ENCODE measurements at regions not wholly inside any gene's neighbourhood (a gene's known extent, or its start where the extent isn't known, plus 50 kb on each side); places are given as distances from the start of the nearest gene placed in this dataset.

DNA sequence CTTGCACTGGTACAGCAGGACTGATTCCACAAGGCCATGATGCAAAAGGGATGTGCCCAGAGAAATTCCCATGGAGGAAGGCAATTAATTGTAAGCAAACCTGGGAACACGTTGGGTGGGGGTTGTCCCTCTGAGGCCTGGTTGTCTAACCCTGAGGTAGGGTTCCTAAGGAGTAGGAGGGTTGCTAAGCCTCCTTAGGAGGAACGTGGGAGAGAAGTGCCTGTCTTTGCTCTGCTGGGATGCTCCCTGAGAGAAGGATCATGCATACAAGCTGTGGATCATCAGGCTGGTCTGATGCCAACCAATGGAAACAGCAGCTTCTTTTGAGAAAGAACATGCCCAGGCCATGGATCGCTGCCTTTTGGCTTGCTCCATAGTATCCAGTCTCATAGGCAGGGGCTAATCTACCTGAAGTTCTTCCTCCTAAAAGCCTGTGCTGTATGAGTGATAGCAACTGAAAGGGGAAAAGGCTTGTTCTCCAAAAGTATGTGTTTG, 203.7 kb upstream of the NPVF start:
- Histone ChIP-seq H3K36me3 (replicated peaks) (no peaks in the 10 kb centered on the region), H3K9me3 (no peaks in the 10 kb centered on the region), H3K4me1 (peaks cover 15% of the 10 kb centered on the region), H3K4me3 (no peak overlapping the region), H3K27me3 (ENCODE audit: low read depth) (peaks cover 11% of the 10 kb centered on the region; the same call in 1 of the 2 replicates)
- no peak for DNase-seq (ENCODE audit: low spot score in 2 of 2)
- in situ Hi-C loops (cut with MboI; ENCODE audit: low sequenced_read_pairs) = no loop called here

- Histone ChIP-seq H3K4me3 (no peak overlapping the region), H3K9me3 (no peaks in the 10 kb centered on the region), H3K4me1 (peaks cover 15% of the 10 kb centered on the region), H3K36me3 (replicated peaks) (no peaks in the 10 kb centered on the region), H3K27me3 (ENCODE audit: low read depth) (0 out of 2 replicates have a peak, but pooled peaks cover 9% of the 10 kb centered on the region)
- DNase-seq (ENCODE audit: low spot score in 2 of 2) = no peak
- in situ Hi-C loops (cut with MboI; ENCODE audit: low sequenced_read_pairs) = no loop called here
Measured at GRCh38 chr7:25432807-25433206, 204.5 kb upstream of the NPVF start.

DNA sequence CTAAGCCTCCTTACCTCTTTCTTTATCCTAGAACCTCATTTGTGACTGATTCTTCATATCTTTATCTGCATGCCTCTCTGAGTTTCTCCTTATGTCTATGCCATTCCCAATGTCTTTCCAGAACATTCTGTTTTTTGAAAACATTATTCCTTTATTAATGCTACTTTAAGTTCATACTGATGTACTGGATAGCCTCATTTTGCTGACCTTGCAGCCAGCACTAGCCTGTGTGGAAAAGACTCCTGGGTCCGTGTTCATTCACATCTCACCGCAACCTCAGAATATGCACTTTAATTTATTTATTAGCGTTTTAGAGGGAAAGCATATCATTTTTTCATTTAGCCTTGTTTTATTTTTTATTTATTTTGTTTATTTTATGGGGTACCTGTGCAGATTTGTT, 208.1 kb upstream of the NPVF start:
- in situ Hi-C loops (cut with MboI; ENCODE audit: low sequenced_read_pairs) = no loop called here
- Histone ChIP-seq H3K36me3 (replicated peaks) (no peaks in the 10 kb centered on the region), H3K9me3 (no peaks in the 10 kb centered on the region), H3K27me3 (ENCODE audit: low read depth) (0 out of 2 replicates have a peak, but pooled peaks cover 6% of the 10 kb centered on the region), H3K4me1 (no peaks in the 10 kb centered on the region), H3K4me3 (no peak overlapping the region)
- DNase-seq (ENCODE audit: low spot score in 2 of 2) = no peak

DNA sequence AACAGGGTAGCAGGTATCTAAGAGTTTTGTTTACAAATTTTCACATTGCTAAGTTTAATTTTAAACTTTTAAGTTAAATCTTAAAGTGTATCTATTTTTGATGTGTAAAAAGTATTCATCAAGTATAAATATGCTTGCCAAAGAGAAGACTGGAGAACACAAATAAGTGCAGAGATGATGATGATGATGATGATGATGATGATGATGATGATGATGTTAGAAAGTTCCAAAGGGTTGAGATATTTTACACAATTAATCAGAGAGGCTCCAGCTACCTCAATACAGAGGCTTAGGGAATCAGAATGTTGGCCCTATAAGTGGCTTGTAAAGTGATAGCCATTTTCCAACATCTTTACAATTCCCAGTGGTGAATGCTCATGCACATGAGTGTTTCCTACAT, 209.0 kb upstream of the NPVF start:
- in situ Hi-C loops (cut with MboI; ENCODE audit: low sequenced_read_pairs) = no loop called here
- Histone ChIP-seq H3K27me3 (ENCODE audit: low read depth) (0 out of 2 replicates have a peak, but pooled peaks cover 6% of the 10 kb centered on the region), H3K36me3 (replicated peaks) (no peaks in the 10 kb centered on the region), H3K9me3 (no peaks in the 10 kb centered on the region), H3K4me3 (no peak overlapping the region), H3K4me1 (no peaks in the 10 kb centered on the region)
- no peak for DNase-seq (ENCODE audit: low spot score in 2 of 2)

GRCh38 chr7:25444991-25445390, 216.7 kb upstream of the NPVF start:
- no peaks in the 10 kb centered on the region for H3K9me3 ChIP-seq
- in situ Hi-C loops (cut with MboI; ENCODE audit: low sequenced_read_pairs) = no loop called here

DNA sequence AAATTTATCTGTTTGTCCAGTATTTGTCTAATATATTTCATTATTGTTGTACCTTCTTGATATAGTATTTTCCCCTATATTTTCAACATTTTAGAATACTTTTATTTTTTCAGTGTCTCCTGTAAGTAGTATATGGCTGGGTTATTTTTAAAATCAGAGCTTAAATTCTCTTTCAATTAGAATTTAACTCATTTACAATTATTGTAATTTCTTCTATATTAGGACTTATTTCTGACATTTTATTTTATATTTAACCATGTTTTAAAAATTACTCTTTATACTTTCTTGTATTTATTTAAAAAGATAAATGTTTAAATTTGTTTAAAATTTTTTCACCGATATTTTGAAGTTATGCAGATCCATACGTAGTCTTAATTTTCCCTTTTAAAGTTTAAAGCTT, 220.0 kb upstream of the NPVF start:
- DNase-seq (ENCODE audit: low spot score in 2 of 2) = no peak
- no peaks in the 10 kb centered on the region for H3K9me3 ChIP-seq
- H3K4me1 ChIP-seq = no peaks in the 10 kb centered on the region
- no peak overlapping the region for H3K4me3 ChIP-seq
- H3K27me3 ChIP-seq (ENCODE audit: low read depth) = 0 out of 2 replicates have a peak, but pooled peaks cover 3% of the 10 kb centered on the region
- H3K36me3 ChIP-seq (replicated peaks) = no peaks in the 10 kb centered on the region
- in situ Hi-C loops (cut with MboI; ENCODE audit: low sequenced_read_pairs) = no loop called here

More at GRCh38 chr7:25444991-25445390, 216.7 kb upstream of the NPVF start:
- Histone ChIP-seq H3K27me3 (ENCODE audit: low read depth) (0 out of 2 replicates have a peak, but pooled peaks cover 3% of the 10 kb centered on the region), H3K36me3 (replicated peaks) (no peaks in the 10 kb centered on the region), H3K4me3 (no peak overlapping the region), H3K4me1 (no peaks in the 10 kb centered on the region)
- DNase-seq (ENCODE audit: low spot score in 2 of 2) = no peak

DNA sequence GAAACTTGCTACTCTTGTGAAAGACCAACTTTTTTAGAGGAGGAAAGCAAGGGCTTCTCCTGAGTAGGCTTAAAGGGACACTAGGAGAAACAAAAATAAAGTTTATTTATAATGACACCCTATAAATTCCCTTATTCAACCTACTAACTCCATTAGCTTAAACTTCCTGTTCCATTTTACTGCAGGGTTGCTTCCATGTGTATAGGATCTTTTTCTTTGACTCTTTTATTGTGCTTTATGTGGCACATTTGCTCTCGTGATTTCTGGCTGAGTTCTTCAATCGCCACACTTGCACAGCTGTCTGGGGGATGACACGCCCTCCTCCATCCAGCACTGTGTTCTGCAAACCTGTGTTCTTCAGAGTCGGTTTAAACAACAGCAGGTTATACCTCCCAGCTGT, 225.7 kb upstream of the NPVF start:
- Histone ChIP-seq H3K27me3 (ENCODE audit: low read depth) (peaks cover 2% of the 10 kb centered on the region; the same call in 1 of the 2 replicates), H3K36me3 (replicated peaks) (no peaks in the 10 kb centered on the region), H3K4me1 (no peaks in the 10 kb centered on the region)

GRCh38 chr7:25454562-25455041, 226.3 kb upstream of the NPVF start:
- Histone ChIP-seq H3K4me1 (no peaks in the 10 kb centered on the region), H3K9me3 (no peaks in the 10 kb centered on the region), H3K4me3 (no peak overlapping the region), H3K27me3 (ENCODE audit: low read depth) (peaks cover 5% of the 10 kb centered on the region; the same call in 1 of the 2 replicates), H3K36me3 (replicated peaks) (no peaks in the 10 kb centered on the region)
- in situ Hi-C loops (cut with MboI; ENCODE audit: low sequenced_read_pairs) = no loop called here
- no peak for DNase-seq (ENCODE audit: low spot score in 2 of 2)

More for the DNA sequence above, 225.7 kb upstream of the NPVF start:
- Histone ChIP-seq H3K4me3 (no peak overlapping the region), H3K9me3 (no peaks in the 10 kb centered on the region)
- in situ Hi-C loops (cut with MboI; ENCODE audit: low sequenced_read_pairs) = no loop called here
- DNase-seq (ENCODE audit: low spot score in 2 of 2) = no peak

GRCh38 chr7:25455683-25456251, 227.5 kb upstream of the NPVF start:
- no peak overlapping the region for H3K4me3 ChIP-seq
- H3K9me3 ChIP-seq = no peaks in the 10 kb centered on the region
- peaks cover 8% of the 10 kb centered on the region for H3K27me3 ChIP-seq (ENCODE audit: low read depth)
- no peaks in the 10 kb centered on the region for H3K4me1 ChIP-seq
- in situ Hi-C loops (cut with MboI; ENCODE audit: low sequenced_read_pairs) = no loop called here
- DNase-seq (ENCODE audit: low spot score in 2 of 2) = no peak
- no peaks in the 10 kb centered on the region for H3K36me3 ChIP-seq (replicated peaks)

GRCh38 chr7:25456467-25457171, 228.3 kb upstream of the NPVF start:
- in situ Hi-C loops (cut with MboI; ENCODE audit: low sequenced_read_pairs) = no loop called here
- no peak for DNase-seq (ENCODE audit: low spot score in 2 of 2)
- H3K4me3 ChIP-seq = no peak overlapping the region
- no peaks in the 10 kb centered on the region for H3K9me3 ChIP-seq
- no peaks in the 10 kb centered on the region for H3K4me1 ChIP-seq
- peaks cover 14% of the 10 kb centered on the region for H3K27me3 ChIP-seq (ENCODE audit: low read depth)
- H3K36me3 ChIP-seq (replicated peaks) = no peaks in the 10 kb centered on the region

- no peaks in the 10 kb centered on the region for H3K9me3 ChIP-seq
- no peaks in the 10 kb centered on the region for H3K36me3 ChIP-seq (replicated peaks)
- in situ Hi-C loops (cut with MboI; ENCODE audit: low sequenced_read_pairs) = no loop called here
- H3K4me1 ChIP-seq = no peaks in the 10 kb centered on the region
- DNase-seq (ENCODE audit: low spot score in 2 of 2) = no peak
- H3K27me3 ChIP-seq (ENCODE audit: low read depth) = peaks cover 23% of the 10 kb centered on the region
- no peak overlapping the region for H3K4me3 ChIP-seq
Measured at GRCh38 chr7:25459057-25459456, 230.8 kb upstream of the NPVF start.

DNA sequence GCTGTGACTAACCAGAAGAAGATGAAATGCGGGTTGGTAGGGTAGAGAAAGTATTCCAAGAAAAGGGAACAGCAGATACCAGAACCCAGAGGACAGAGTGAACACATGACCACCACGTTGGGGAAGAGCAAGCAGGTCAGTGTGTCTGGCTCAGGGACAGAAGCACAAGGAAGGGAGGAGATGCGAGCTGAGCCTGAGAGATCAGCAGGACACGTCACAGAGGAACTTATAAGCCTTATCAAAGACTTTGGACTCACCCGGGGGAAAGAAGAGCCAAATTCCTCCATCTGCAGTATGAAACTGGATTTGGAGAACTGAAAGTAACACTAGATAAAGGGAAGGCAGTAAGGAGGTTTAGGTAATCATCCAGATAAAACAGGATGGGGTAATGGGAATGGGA, 232.1 kb upstream of the NPVF start:
- DNase-seq (ENCODE audit: low spot score in 2 of 2) = no peak
- peaks cover 23% of the 10 kb centered on the region for H3K27me3 ChIP-seq (ENCODE audit: low read depth)
- no peak overlapping the region for H3K4me3 ChIP-seq
- H3K36me3 ChIP-seq (replicated peaks) = no peaks in the 10 kb centered on the region
- no peaks in the 10 kb centered on the region for H3K4me1 ChIP-seq
- in situ Hi-C loops (cut with MboI; ENCODE audit: low sequenced_read_pairs) = no loop called here
- no peaks in the 10 kb centered on the region for H3K9me3 ChIP-seq

GRCh38 chr7:25469669-25470068, 241.4 kb upstream of the NPVF start:
- DNase-seq (ENCODE audit: low spot score in 2 of 2) = no peak
- Histone ChIP-seq H3K4me3 (no peak overlapping the region), H3K9me3 (no peaks in the 10 kb centered on the region), H3K27me3 (ENCODE audit: low read depth) (no peaks in the 10 kb centered on the region; the same call in 1 of the 2 replicates), H3K36me3 (replicated peaks) (no peaks in the 10 kb centered on the region), H3K4me1 (no peaks in the 10 kb centered on the region)
- in situ Hi-C loops (cut with MboI; ENCODE audit: low sequenced_read_pairs) = no loop called here

GRCh38 chr7:25476863-25477499, 248.7 kb upstream of the NPVF start:
- no peaks in the 10 kb centered on the region for H3K36me3 ChIP-seq (replicated peaks)
- H3K4me1 ChIP-seq = no peaks in the 10 kb centered on the region
- in situ Hi-C loops (cut with MboI; ENCODE audit: low sequenced_read_pairs) = no loop called here
- H3K9me3 ChIP-seq = no peaks in the 10 kb centered on the region
- H3K27me3 ChIP-seq (ENCODE audit: low read depth) = peaks cover 6% of the 10 kb centered on the region
- no peak for DNase-seq (ENCODE audit: low spot score in 2 of 2)
- H3K4me3 ChIP-seq = no peak overlapping the region

Data from HAP-1 (cell line).